Spleen (tissue), 7 donors: ENCODE measurements at regions not wholly inside any gene's neighbourhood (a gene's known extent, or its start where the extent isn't known, plus 50 kb on each side); places are given as distances from the start of the nearest gene placed in this dataset.

Experiments
- POLR2A ChIP-seq, 3 donors: fragments of 450-650 bp; IDR thresholded peaks; one replicate each; pipeline ENCODE4 v1.5.1; 2017; ENCODE audit warnings: antibody characterized with exemption in 3 of 3, mild to moderate bottlenecking in 1 of 3
- POLR2AphosphoS5 ChIP-seq, 3 donors: sonication (generic); formaldehyde crosslinking; IDR thresholded peaks; one replicate each; pipeline ENCODE4 v1.5.1; 2017; ENCODE audit warnings: antibody characterized with exemption in 3 of 3
- TF ChIP-seq, protein P1 (sequence below), 11 experiments: fragments of 200-600 bp in 7 of 11; fragments of 450-650 bp in 4 of 11; sonication (generic) in 4 of 11; IDR thresholded peaks in 8 of 11; conservative IDR thresholded peaks in 3 of 11; 1 replicate in 7 of 11; 2 replicates in 4 of 11; pipeline versions ENCODE4 v1.4.0 to v1.8.0; 2016 to 2021; ENCODE audit warnings: antibody characterized with exemption in 11 of 11, inconsistent platforms in 4 of 11, mild to moderate bottlenecking in 1 of 11
- donor health status: DM: no; HTN: no; CAD: no; lungs with moderate emphysema.
- donor health status: DM: no; HTN: no; CAD: no.
- donor health status: DM: no; HTN: no; CAD: no.

DNA sequence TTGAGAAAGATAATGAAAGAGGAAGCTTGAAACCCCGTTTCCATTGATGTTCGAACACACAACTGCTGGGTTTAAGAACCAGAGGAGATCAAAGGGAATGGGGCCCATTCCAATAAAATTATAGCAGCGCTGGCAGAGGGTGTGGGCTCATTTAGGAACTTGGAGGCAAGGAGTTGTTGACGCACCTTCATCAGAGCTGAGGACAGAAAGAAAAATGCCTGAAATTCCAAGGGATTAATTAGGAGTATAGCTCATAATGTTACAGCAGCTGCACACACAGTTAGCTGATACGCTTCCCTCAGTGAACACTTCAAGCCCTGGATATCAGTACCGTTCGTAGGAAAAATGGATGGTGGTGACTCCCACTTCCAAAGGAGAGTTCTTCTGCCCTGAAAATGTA, 127.2 kb downstream of the AXIN2 start:
- TF ChIP-seq POLR2A (IDR thresholded peaks at IDR 0.05) = no peak
- TF ChIP-seq, protein P1, sequence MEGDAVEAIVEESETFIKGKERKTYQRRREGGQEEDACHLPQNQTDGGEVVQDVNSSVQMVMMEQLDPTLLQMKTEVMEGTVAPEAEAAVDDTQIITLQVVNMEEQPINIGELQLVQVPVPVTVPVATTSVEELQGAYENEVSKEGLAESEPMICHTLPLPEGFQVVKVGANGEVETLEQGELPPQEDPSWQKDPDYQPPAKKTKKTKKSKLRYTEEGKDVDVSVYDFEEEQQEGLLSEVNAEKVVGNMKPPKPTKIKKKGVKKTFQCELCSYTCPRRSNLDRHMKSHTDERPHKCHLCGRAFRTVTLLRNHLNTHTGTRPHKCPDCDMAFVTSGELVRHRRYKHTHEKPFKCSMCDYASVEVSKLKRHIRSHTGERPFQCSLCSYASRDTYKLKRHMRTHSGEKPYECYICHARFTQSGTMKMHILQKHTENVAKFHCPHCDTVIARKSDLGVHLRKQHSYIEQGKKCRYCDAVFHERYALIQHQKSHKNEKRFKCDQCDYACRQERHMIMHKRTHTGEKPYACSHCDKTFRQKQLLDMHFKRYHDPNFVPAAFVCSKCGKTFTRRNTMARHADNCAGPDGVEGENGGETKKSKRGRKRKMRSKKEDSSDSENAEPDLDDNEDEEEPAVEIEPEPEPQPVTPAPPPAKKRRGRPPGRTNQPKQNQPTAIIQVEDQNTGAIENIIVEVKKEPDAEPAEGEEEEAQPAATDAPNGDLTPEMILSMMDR (IDR thresholded peaks at IDR 0.05 in 8 of 11, conservative IDR thresholded peaks at IDR 0.05 in 3 of 11) = no peak
- TF ChIP-seq POLR2AphosphoS5 (IDR thresholded peaks at IDR 0.05) = no peak
